Skeletal muscle cell (primary cell): ENCODE measurements at regions not wholly inside any gene's neighbourhood (a gene's known extent, or its start where the extent isn't known, plus 50 kb on each side); places are given as distances from the start of the nearest gene placed in this dataset.

Experiments used
- DNase-seq: peaks from one replicate; pipeline ENCODE4 v3.0.0-alpha.2; 2010; ENCODE audit warnings: low read depth
- H3K4me3 ChIP-seq: 2 replicates; pipeline ENCODE4 v1.5.1; 2011; ENCODE audit warnings: low read depth, mild to moderate bottlenecking, control low read depth, low read length, moderate library complexity

GRCh38 chr10:58930500-58930899 lies 245.9 kb upstream of the PHYHIPL start:
- H3K4me3 ChIP-seq: no peak overlapping the region

GRCh38 chr10:58932126-58932525 lies 244.3 kb upstream of the PHYHIPL start:
- no peak overlapping the region for H3K4me3 ChIP-seq
- no peak for DNase-seq

More at GRCh38 chr10:58930500-58930899, 245.9 kb upstream of the PHYHIPL start:
- DNase-seq: no peak

GRCh38 chr10:58932577-58933314 lies 243.7 kb upstream of the PHYHIPL start:
- no peak overlapping the region for H3K4me3 ChIP-seq
- no peak for DNase-seq

GRCh38 chr10:58936364-58936763 lies 240.1 kb upstream of the PHYHIPL start:
- DNase-seq: no peak
- no peak overlapping the region for H3K4me3 ChIP-seq

GRCh38 chr10:58937423-58937822 lies 239.0 kb upstream of the PHYHIPL start:
- no peak for DNase-seq
- H3K4me3 ChIP-seq: no peak overlapping the region

GRCh38 chr10:58942724-58943123 lies 233.7 kb upstream of the PHYHIPL start:
- DNase-seq: no peak
- no peak overlapping the region for H3K4me3 ChIP-seq

- H3K4me3 ChIP-seq: no peak overlapping the region
- DNase-seq: no peak
Measured at GRCh38 chr10:58943256-58943890, 233.1 kb upstream of the PHYHIPL start.

- no peak for DNase-seq
- H3K4me3 ChIP-seq: no peak overlapping the region
Measured at GRCh38 chr10:58943960-58944359, 232.5 kb upstream of the PHYHIPL start.

GRCh38 chr10:58948303-58948702 lies 228.1 kb upstream of the PHYHIPL start:
- DNase-seq: no peak
- no peak overlapping the region for H3K4me3 ChIP-seq

GRCh38 chr10:58950618-58951017 lies 225.8 kb upstream of the PHYHIPL start:
- no peak for DNase-seq
- no peak overlapping the region for H3K4me3 ChIP-seq

- DNase-seq: no peak
- H3K4me3 ChIP-seq: no peak overlapping the region
Measured at GRCh38 chr10:58951087-58951486, 225.4 kb upstream of the PHYHIPL start.

- no peak overlapping the region for H3K4me3 ChIP-seq
- no peak for DNase-seq
Measured at GRCh38 chr10:58951746-58952145, 224.7 kb upstream of the PHYHIPL start.

- H3K4me3 ChIP-seq: no peak overlapping the region
- DNase-seq: no peak
Measured at GRCh38 chr10:58952162-58952601, 224.3 kb upstream of the PHYHIPL start.

- H3K4me3 ChIP-seq: no peak overlapping the region
- DNase-seq: no peak
Measured at GRCh38 chr10:58952747-58953466, 223.5 kb upstream of the PHYHIPL start.

GRCh38 chr10:58954178-58954577 lies 222.3 kb upstream of the PHYHIPL start:
- DNase-seq: no peak
- H3K4me3 ChIP-seq: no peak overlapping the region

GRCh38 chr10:58955615-58956014 lies 220.8 kb upstream of the PHYHIPL start:
- no peak for DNase-seq
- H3K4me3 ChIP-seq: no peak overlapping the region

GRCh38 chr10:58956926-58957325 lies 219.5 kb upstream of the PHYHIPL start:
- no peak overlapping the region for H3K4me3 ChIP-seq

GRCh38 chr10:58957517-58957916 lies 218.9 kb upstream of the PHYHIPL start:
- DNase-seq: no peak
- H3K4me3 ChIP-seq: no peak overlapping the region

More at GRCh38 chr10:58956926-58957325, 219.5 kb upstream of the PHYHIPL start:
- no peak for DNase-seq

GRCh38 chr10:58963101-58963534 lies 213.3 kb upstream of the PHYHIPL start:
- DNase-seq: no peak
- no peak overlapping the region for H3K4me3 ChIP-seq

GRCh38 chr10:58963723-58964124 lies 212.7 kb upstream of the PHYHIPL start:
- no peak for DNase-seq
- H3K4me3 ChIP-seq: no peak overlapping the region
